ENCODE measurements at regions not wholly inside any gene's neighbourhood (a gene's known extent, or its start where the extent isn't known, plus 50 kb on each side); places are given as distances from the start of the nearest gene placed in this dataset.

DNA sequence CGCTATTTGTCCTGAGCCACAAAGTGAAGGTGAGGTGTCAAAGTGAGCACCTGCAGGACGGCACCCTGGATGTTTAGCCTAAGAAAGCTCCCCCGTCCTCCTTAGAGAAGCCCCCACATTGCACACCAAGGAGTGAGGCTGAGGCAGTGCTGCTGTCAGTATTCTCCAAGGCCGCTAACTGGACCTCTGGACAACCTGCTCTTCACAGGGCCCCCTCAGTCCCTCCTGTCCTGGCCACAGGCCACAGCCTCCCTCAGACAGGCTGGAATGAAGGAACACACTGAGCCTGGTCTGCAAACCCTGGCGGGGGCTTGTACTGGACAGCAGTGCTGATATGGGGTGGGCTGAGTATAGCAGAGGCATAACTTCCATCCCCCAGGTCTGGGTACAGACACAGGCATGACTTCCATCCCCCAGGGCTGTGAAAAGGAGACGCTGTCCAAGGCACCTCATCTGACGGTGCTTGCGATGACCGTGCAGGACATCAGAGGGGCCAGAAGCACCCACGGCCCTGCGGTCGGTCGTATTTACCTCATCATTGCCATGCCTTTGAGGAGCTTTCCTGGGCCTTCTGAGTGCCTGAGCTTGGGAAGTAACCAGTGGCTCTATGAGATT is 82.4 kb upstream of the DIO3 start:
- TF ChIP-seq RAD21 (conservative IDR thresholded peaks at IDR 0.05) (no peak), EP300 (conservative IDR thresholded peaks at IDR 0.05; ENCODE audit: poor library complexity, severe bottlenecking) (no peak), CTCF (IDR thresholded peaks at IDR 0.05; ENCODE audit: poor library complexity, severe bottlenecking) (no peak), POLR2AphosphoS5 (IDR thresholded peaks at IDR 0.05) (no peak), TAF1 (IDR thresholded peaks at IDR 0.05; ENCODE audit: low read depth) (no peak), EZH2 (IDR thresholded peaks at IDR 0.05; ENCODE audit: borderline replicate concordance, insufficient read depth, low read length, poor library complexity, severe bottlenecking) (no peak), SMC3 (conservative IDR thresholded peaks at IDR 0.05; ENCODE audit: poor library complexity) (no peak), REST (IDR thresholded peaks at IDR 0.05; ENCODE audit: borderline replicate concordance) (no peak)

Measured in neural cell (in vitro differentiated cells).